Activated gamma-delta T cell (primary cell): ENCODE measurements at regions not wholly inside any gene's neighbourhood (a gene's known extent, or its start where the extent isn't known, plus 50 kb on each side); places are given as distances from the start of the nearest gene placed in this dataset.
"Not testable (repeated sequence)": the region's sequence is repeated elsewhere in the genome, so short reads cannot be mapped to it uniquely, and the experiment has no call there.

Experiments used
- DNase-seq: peaks from one replicate; lab custom pipeline; 2025; lab: John Stamatoyannopoulos, UW

GRCh38 chr20:25864963-25865714 is 168.5 kb upstream of the ZNF337 start:
- not testable (repeated sequence) for DNase-seq

DNA sequence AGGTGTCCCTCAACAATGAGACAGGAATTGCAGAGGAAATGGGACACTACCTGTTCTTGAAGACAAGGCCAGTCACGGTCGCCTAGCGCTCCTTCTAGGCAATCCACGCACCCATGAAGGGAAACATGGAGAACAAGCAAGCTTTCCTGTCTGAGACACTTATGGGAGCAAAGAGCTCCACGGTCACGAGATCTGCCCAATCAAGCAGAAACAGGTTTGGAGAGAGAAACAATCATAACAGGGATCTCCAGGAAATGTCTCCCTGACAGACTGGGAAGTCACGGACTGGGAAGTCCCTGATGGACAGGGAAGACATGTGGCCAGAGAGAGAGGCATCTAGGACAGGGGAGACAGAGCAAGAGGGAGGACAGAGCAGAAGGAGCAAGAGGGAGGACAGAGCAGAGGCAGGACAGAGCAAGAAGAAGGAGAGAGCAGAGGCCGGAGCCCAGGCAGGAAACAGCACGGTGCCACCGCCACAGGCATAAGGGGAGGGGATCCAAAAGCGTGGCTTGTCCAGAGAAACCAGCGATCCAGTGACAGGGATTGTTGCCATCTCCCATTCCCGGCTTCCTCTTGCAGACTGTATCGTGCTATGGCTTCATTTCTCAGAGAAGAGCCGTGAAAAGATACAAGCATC is 167.8 kb upstream of the ZNF337 start:
- no peak for DNase-seq

GRCh38 chr20:25863536-25864325 is 167.1 kb upstream of the ZNF337 start:
- DNase-seq = no peak

DNA sequence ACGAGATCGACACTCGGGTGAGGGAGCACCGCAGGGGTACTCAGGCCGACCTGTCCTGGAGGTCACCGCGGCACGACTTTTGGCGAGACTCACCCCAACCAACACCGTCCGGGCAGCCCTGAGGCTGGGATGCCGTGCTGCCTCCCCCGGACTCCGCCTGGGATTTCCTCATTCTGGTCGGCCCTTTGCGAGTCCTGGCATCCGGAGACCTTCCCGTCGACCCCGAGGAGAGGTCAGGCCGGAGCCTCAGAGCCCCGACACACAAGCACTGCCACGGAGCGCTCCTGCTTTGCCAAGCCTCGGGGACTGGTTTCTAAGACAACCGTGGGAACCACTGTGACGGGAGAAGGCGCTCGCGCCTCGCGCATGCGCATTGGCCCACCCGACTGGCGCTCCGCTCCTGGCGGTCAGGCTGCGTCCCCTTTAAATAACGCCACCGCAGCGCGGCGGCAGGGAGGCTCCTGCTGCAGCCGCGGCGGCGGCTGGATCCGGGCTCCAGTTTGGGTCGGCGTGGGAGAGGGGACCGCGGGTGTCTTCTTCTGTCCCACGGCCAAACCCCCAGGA is 166.4 kb upstream of the ZNF337 start:
- peak; percentile 65 for DNase-seq

DNA sequence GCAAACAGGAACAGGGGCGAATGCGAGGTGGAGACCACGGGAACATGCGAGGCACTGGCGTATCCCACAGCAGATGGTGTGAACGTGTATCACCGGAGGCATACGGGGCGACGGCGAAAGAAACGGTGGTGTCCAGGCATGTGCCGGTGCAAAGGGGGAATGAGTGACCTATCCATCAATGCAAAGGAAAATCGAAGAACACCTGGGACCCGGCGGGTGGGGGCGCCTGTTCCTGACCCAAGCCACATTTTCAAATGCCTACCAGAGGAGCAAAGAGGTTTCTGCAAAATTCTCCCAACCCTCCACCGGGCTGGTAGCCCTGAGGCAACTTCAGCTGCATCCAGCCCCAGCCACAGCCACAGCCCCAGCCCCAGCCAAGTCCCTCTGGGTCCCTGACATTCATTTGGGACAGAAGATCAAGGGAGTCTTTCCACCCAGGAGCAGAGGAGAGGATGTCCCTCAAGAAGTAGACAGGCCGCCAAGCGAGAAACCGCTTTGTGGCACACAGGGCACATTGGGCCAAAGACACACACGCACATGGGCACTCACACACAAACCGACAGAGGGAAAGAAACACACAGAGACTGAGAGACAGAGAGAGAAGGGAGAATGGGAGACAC is 164.0 kb upstream of the ZNF337 start:
- no peak for DNase-seq

DNA sequence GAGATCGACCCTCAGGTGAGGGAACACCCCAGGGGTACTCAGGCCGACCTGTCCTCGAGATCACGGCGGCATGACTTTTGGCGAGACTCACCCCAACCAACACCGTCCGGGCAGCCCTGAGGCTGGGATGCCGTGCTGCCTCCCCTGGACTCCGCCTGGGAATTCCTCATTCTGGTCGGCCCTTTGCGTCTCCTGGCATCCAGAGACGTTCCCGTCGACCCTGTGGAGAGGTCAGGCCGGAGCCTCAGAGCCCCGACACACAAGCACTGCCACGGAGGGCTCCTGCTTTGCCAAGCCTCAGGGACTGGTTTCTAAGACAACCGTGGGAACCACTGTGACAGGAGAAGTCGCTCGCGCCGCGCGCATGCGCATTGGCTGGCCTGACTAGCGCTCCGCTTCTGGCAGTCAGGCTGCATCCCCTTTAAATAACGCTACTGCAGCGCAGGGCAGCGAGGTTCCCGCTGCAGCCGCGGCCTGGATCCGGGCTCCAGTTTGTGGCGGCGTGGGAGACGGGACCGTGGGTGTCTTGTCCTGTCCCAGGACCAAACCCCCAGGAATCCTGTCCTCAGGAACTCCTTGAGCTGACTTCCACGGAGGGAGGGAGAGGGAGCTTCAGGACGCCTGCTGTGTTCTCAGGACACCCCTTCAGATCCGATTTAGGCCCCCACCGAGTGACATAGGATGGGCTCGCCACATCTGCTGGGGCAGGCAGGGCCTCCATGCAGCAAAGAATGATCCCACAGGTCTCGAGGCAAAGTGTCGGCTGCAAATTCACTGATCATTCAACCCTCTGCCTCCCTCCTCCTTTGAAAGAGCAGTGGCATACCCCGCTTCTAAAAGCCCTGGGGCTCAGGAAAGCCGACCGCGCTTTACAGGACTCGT is 163.2 kb upstream of the ZNF337 start:
- peak; percentile 53 for DNase-seq

DNA sequence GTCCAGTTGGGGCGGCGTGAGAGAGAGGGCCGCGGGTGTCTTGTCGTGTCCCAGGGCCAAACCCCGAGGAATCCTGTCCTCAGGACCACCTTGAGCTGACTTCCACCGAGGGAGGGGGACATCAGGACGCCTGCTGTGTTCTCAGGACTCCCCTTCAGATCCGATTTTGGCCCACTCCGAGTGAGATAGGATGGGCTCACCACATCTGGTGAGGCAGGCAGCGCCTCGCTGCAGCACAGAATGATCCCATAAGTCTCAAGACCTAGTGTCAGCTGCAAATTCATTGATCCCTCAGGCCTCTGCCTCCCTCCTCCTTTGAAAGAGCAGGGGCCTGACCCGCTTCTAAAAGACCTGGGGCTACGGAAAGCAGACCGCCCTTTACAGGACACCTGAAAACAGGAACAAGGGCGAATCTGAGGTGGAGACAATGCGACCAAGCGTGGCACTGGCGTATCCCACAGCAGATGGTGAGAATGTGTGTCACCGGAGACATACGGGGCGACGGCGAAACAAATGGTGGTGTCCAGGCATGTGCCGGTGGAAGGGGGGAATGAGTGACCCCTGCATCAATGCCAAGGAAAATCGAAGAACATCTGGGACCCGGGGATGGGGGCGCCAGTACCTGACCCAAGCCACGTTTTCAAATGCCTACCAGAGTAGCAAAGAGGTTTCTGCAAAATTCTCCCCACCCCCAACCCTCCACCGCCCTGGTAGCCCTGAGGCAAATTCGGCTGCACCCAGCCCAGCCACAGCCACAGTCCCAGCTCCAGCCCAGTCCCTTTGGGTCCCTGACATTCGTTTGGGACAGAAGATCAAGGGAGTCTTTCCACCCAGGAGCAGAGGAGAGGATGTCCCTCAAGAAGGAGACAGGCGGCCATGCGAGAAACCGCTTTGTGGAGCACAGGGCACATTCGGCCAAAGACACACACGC is 162.1 kb upstream of the ZNF337 start:
- no peak for DNase-seq

GRCh38 chr20:25857091-25857788 is 160.6 kb upstream of the ZNF337 start:
- not testable (repeated sequence) for DNase-seq

DNA sequence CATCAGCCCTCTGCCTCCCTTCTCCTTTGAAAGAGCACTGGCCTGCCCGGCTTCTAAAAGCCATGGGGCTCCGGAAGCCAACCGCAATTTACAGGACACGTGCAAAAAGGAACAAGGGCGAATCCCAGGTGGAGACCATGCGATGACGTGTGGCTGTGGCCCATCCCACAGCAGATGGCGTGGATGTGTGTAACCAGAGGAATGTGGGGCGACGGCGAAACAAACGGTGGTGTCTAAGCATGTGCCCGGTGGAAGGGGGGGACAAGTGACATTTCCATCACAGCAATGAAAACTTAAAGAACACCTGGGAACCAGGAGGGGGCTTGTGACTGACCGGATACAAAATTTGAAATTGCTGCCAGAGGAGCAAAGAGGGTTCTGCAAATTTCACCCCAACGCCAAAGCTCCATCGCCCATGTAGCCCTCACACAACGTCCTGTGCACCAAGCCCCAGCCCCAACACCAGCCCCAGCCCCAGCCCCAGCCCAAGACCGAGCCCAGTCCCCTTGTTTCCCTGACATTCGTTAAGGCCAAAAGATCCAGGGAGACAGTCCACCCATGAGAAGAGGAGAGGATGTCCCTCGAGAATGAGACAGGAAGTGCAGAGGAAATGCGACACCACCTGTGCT is 159.7 kb upstream of the ZNF337 start:
- DNase-seq = no peak

DNA sequence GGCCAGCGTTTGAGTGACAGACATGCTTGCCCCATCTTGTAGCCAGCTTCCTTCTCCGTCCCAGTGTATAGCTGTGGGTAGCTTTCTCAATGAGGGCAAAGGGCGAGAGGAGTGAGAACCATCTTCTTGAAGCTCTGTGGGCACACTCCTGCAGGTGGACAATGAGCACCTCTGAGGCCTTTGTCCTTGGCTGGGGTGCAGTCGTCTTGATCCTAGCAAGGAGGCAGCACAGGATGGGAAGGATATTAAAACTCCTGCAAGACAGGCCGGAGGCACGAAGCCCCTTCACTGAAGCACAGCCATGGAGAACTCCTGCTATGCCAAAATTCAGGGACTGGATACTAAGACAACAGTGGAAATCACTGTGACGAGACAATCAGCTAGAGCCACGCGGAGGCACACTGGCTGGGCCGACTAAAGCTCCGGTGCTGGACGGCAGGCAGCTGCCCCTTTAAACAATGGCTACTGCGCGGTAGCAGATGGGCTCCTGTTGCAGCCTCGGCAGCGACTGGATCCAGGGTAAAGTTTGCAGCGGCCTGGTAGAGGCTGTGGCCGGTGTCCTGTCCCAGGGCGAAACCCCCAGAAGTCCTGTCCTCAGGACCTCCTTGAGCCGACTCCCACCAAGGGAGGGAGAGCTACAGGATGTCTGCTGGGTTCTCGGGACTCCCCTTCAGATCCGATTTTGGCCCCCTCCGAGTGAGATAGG is 159.0 kb upstream of the ZNF337 start:
- not testable (repeated sequence) for DNase-seq

DNA sequence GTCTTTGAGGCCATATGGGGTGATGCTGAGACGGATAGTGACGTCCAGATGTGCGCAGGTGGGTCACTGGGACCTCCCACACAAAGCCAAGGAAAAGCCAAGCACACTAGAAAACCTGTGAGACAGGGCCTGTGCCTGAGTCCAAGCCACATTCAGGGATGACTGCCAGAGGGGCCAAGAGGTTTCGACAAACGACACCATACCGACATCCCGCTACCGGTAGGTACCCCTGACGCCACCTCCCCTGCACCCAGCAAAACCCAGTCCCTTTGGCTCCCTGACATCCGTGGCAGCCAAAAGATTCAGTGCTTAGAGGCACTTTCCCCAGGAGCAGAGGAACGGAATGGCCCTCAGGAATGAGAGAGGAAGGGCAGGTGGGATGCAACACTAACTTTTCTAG is 158.0 kb upstream of the ZNF337 start:
- DNase-seq = not testable (repeated sequence)

DNA sequence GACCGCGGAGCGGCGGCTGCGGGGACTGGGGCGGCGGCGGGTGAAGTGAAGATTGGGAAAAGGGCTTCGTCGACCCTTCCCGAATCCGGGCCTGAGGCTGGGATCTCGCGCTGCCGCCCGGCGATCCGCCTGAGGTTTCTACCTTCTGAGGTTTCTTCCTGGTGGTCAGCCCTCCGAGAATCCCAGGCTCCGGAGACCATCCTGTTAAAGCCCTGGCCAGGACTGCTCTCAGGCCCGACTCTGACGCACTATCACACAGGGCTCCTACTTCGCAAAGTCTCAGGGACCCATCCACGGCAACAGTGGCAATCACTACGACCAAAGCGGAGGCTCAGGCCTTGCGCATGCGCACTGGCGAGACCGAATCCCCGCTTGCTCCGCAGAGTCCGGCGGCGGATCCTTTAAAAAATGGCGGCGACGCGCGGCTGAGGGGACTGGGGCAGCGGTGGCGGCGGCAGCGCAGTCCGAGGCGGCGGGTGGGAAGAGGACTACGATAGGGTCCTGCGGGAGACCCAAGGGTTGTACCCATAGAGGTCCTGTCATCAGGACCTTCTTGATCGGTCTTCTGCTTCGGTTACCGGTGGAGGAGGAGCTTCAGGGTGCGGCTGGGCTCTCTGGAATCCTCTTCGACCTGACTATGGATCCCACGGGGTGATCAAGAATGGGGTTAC is 157.2 kb upstream of the ZNF337 start:
- peak; percentile 56 for DNase-seq

DNA sequence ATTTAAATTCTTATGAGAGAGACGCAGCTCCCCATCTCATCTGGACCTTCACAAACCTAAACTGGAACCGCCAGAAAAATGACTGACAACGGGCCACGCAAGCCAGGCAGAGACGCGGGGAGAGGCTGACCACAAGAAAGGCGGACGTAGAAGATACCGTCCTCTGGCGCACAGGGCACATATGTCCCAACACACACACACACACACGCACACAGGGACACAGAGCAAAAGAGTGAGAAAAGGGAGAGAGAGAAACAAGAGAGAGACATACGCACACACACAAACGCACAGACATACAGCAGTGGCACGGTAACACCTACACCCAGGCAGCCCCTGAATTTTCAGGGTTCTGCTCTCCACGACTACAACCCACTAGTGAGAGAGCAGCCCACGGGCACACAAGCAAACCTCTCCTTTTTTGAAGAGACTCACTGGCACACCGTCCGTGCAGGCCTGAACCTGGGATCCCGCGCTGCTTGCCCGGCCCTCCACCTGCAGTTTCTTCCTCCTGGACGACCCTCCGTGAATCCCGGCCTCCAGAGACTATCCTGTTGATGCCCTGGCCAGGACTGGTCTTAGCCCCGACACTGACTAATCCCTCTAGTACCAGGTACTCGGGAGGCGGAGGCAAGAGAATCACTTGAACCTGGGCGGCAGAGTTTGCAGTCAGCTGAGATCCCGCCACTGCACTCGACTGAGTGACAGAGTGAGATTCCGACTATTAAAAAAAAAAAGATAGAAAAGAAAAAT is 156.5 kb upstream of the ZNF337 start:
- DNase-seq = not testable (repeated sequence)

DNA sequence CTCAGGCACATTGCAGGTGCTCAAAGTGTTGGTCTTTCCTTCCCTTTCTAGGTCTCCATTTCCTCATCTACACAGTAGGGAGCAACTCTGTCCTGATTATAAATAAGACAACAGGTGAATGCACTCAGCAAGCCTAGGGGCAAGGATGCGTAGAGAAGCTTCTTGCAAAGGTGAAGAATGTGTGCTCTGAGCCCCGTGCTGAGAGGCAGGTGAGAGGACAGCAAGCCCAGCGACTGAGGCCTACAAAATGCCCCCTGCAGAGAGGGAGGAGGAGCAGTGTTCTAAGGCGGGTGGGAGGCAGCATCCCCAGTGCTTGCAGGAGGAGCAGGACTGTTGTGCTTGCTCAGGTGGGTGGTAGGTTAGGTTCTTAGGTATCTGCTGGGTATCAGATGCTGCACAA is 153.5 kb upstream of the ZNF337 start:
- DNase-seq = not testable (repeated sequence)

DNA sequence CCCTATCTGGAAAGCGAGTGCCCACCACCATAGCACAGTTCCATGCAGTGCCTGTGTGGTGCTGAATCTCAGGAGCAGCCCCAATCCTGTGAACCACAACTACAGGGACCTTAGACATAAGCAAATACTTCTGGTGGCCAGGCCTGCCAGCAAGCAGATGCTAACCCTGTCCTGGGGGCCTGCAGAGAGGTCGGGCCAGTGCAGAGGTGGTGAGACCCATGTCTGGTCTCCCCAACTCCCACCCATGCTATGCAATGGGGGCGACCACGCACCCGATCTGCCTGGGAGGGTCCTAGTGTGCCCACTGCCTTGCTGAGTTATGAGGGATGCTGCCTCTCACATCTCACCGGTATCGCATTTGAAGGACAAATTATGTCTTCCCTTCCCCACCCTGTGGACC is 151.6 kb upstream of the ZNF337 start:
- no peak for DNase-seq

DNA sequence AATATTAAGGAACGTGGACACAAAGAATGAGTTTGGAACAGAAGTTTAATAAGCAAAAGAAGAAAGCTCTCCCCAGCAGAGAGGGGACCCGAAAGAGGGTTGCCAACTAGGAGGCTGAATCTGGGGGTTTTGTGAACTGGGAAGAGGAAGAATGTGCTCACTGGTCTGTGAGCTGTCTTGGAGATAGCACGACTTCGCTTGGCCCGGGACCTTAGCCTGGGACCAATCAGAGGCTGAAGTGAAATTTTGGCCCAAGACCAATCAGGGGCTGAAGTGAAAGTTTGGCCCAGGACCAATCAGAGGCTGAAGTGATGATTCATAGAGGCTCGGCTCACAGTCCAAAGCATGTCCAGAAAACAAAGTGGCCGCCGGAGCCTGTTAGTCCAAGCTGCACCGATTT is 148.0 kb upstream of the ZNF337 start:
- DNase-seq = not testable (repeated sequence)

GRCh38 chr20:25813511-25813910 is 116.9 kb upstream of the ZNF337 start:
- not testable (repeated sequence) for DNase-seq
